GM21529 (cell line): ENCODE measurements at regions not wholly inside any gene's neighbourhood (a gene's known extent, or its start where the extent isn't known, plus 50 kb on each side); places are given as distances from the start of the nearest gene placed in this dataset.

Source experiments
- ATAC-seq: cut with Tn5 transposase; IDR thresholded peaks from one replicate; pipeline ENCODE4 v1.9.1; 2021; ENCODE audit not compliant: unreplicated experiment

- no peak for ATAC-seq
These were observed 176.0 kb downstream of the SHOX start for GRCh38 chrX:806586-806985.

- ATAC-seq: no peak
These were observed 175.4 kb downstream of the SHOX start for GRCh38 chrX:805988-806387.

- ATAC-seq: no peak
These were observed 174.6 kb downstream of the SHOX start for GRCh38 chrX:805103-805670.

- ATAC-seq: no peak
These were observed 172.3 kb downstream of the SHOX start for GRCh38 chrX:802846-803245.

- no peak for ATAC-seq
These were observed 169.2 kb downstream of the SHOX start for GRCh38 chrX:799808-800207.

GRCh38 chrX:794311-794710 is 163.7 kb downstream of the SHOX start:
- ATAC-seq: no peak

- ATAC-seq: no peak
These were observed 162.7 kb downstream of the SHOX start for GRCh38 chrX:793216-793770.

- no peak for ATAC-seq
These were observed 161.0 kb downstream of the SHOX start for GRCh38 chrX:791479-792034.

- no peak for ATAC-seq
These were observed 160.3 kb downstream of the SHOX start for GRCh38 chrX:790783-791360.

GRCh38 chrX:790041-790506 is 159.5 kb downstream of the SHOX start:
- ATAC-seq: no peak

- ATAC-seq: no peak
These were observed 158.5 kb downstream of the SHOX start for GRCh38 chrX:789096-789495.

GRCh38 chrX:786441-786881 is 155.9 kb downstream of the SHOX start:
- ATAC-seq: no peak

GRCh38 chrX:784829-785228 is 154.2 kb downstream of the SHOX start:
- ATAC-seq: no peak

- ATAC-seq: no peak
These were observed 150.9 kb downstream of the SHOX start for GRCh38 chrX:781224-782204.

- ATAC-seq: no peak
These were observed 146.1 kb downstream of the SHOX start for GRCh38 chrX:776529-777230.

GRCh38 chrX:776061-776460 is 145.5 kb downstream of the SHOX start:
- no peak for ATAC-seq

- ATAC-seq: no peak
These were observed 143.9 kb downstream of the SHOX start for GRCh38 chrX:774536-774935.

- ATAC-seq: no peak
These were observed 142.9 kb downstream of the SHOX start for GRCh38 chrX:773292-774025.

- ATAC-seq: no peak
These were observed 140.9 kb downstream of the SHOX start for GRCh38 chrX:771536-771935.

- ATAC-seq: no peak
These were observed 139.2 kb downstream of the SHOX start for GRCh38 chrX:769796-770195.
